Neuronal stem cell (in vitro differentiated cells): ENCODE measurements at regions not wholly inside any gene's neighbourhood (a gene's known extent, or its start where the extent isn't known, plus 50 kb on each side); places are given as distances from the start of the nearest gene placed in this dataset.
A peak's percentile ranks its signal among the peaks of the same experiment; 100 is the strongest.

Source experiments
- DNase-seq: peaks from one replicate; pipeline ENCODE4 v3.0.0-alpha.2; 2013; ENCODE audit warnings: low spot score
- H2AFZ ChIP-seq: one replicate; pipeline ENCODE4 v1.6.1; 2013; ENCODE audit warnings: mild to moderate bottlenecking, low read length, inconsistent platforms
- H2AK5ac ChIP-seq: 2 replicates; pipeline ENCODE4 v1.6.1; 2013; ENCODE audit warnings: low read depth, mild to moderate bottlenecking, inconsistent platforms, low read length, moderate library complexity, mixed read lengths
- H2BK120ac ChIP-seq: 2 replicates; pipeline ENCODE4 v1.6.1; 2013; ENCODE audit warnings: low read depth, mild to moderate bottlenecking, inconsistent platforms, low read length, moderate library complexity, mixed read lengths
- H2BK12ac ChIP-seq: one replicate; pipeline ENCODE4 v1.6.1; 2013; ENCODE audit warnings: low read length, inconsistent platforms
- H2BK15ac ChIP-seq: 2 replicates; pipeline ENCODE4 v1.6.1; 2013; ENCODE audit warnings: mild to moderate bottlenecking, low read length, inconsistent platforms, mixed read lengths
- H2BK5ac ChIP-seq: one replicate; pipeline ENCODE4 v1.6.1; 2013; ENCODE audit warnings: inconsistent platforms, mild to moderate bottlenecking, low read length, moderate library complexity
- H3K14ac ChIP-seq: one replicate; pipeline ENCODE4 v1.6.1; 2013; ENCODE audit warnings: low read length, inconsistent platforms
- H3K18ac ChIP-seq: 2 replicates; pipeline ENCODE4 v1.6.1; 2013; ENCODE audit warnings: low read length, inconsistent platforms
- H3K23ac ChIP-seq: 2 replicates; pipeline ENCODE4 v1.6.1; 2013; ENCODE audit warnings: low read depth, mild to moderate bottlenecking, mixed read lengths, low read length, inconsistent platforms; ENCODE audit not compliant: poor library complexity
- H3K27ac ChIP-seq: replicated peaks from 3 replicates; pipeline ENCODE4 v1.5.1; 2013; ENCODE audit warnings: low read length, inconsistent platforms
- H3K27me3 ChIP-seq, 3 experiments: 2 replicates each; pipeline ENCODE4 v1.6.1; 2013; ENCODE audit warnings: low read length in 3 of 3, mild to moderate bottlenecking in 2 of 3, inconsistent platforms in 1 of 3, low read depth in 1 of 3, mixed read lengths in 1 of 3, moderate library complexity in 1 of 3; ENCODE audit not compliant: control insufficient read depth in 3 of 3, insufficient read depth in 3 of 3
- H3K36me3 ChIP-seq, 2 donors: replicated peaks in 1 of 2; 2 replicates each; pipeline ENCODE4 v1.6.1; 2013; ENCODE audit warnings: low read length in 2 of 2; ENCODE audit not compliant: control insufficient read depth in 2 of 2, insufficient read depth in 2 of 2
- H3K4ac ChIP-seq: 2 replicates; pipeline ENCODE4 v1.6.1; 2013; ENCODE audit warnings: inconsistent platforms, mild to moderate bottlenecking, low read length, moderate library complexity
- H3K4me1 ChIP-seq, 2 donors: 1 replicate in 1 of 2; 2 replicates in 1 of 2; pipeline ENCODE4 v1.6.1; 2013; ENCODE audit warnings: low read length in 2 of 2, low read depth in 1 of 2; ENCODE audit not compliant: control insufficient read depth in 2 of 2, insufficient read depth in 1 of 2
- H3K4me2 ChIP-seq: one replicate; pipeline ENCODE4 v1.6.1; 2013; ENCODE audit warnings: mild to moderate bottlenecking, low read length, inconsistent platforms; ENCODE audit not compliant: insufficient read depth, poor library complexity, severe bottlenecking
- H3K4me3 ChIP-seq, 2 donors: 2 replicates each; pipeline ENCODE4 v1.5.1; 2013; ENCODE audit warnings: low read length in 2 of 2, mild to moderate bottlenecking in 2 of 2, inconsistent platforms in 1 of 2, moderate library complexity in 1 of 2
- H3K79me1 ChIP-seq: one replicate; pipeline ENCODE4 v1.6.1; 2013; ENCODE audit warnings: low read depth, mild to moderate bottlenecking, inconsistent platforms, low read length, moderate library complexity
- H3K9ac ChIP-seq: one replicate; pipeline ENCODE4 v1.6.1; 2013; ENCODE audit warnings: mild to moderate bottlenecking, low read depth, low read length, inconsistent platforms; ENCODE audit not compliant: poor library complexity
- H3K9me3 ChIP-seq, 2 donors: replicated peaks in 1 of 2; 2 replicates each; pipeline versions ENCODE3 to v1.6.1; 2013; ENCODE audit warnings: low read length in 2 of 2, mild to moderate bottlenecking in 2 of 2, inconsistent platforms in 1 of 2, low read depth in 1 of 2, mixed read lengths in 1 of 2, moderate library complexity in 1 of 2; ENCODE audit not compliant: control insufficient read depth in 2 of 2, insufficient read depth in 1 of 2
- H4K8ac ChIP-seq: one replicate; pipeline ENCODE4 v1.6.1; 2013; ENCODE audit warnings: low read depth, mild to moderate bottlenecking, inconsistent platforms, low read length, moderate library complexity
- H4K91ac ChIP-seq: one replicate; pipeline ENCODE4 v1.6.1; 2013; ENCODE audit warnings: low read length, low read depth, mild to moderate bottlenecking, inconsistent platforms; ENCODE audit not compliant: poor library complexity
- WGBS, 2 donors: extraction: QIAGEN DNeasy Blood & Tissue Kit; methylation state at CpG; one replicate each; pipeline ENCODE4 v1.1.7; 2013; ENCODE audit warnings: missing lambda C conversion rate in 2 of 2, mixed read lengths in 1 of 2; ENCODE audit not compliant: insufficient read length in 2 of 2, insufficient replicate concordance in 1 of 2; ENCODE audit errors: extremely low coverage in 2 of 2; 5-methylcytosine and 5-hydroxymethylcytosine counted together

- H2BK12ac ChIP-seq: no peak overlapping the region
- no peak for DNase-seq
- WGBS, 2 donors: no CpG with 5 or more reads among the region's 1 CpG
Measured at GRCh38 chr7:28360739-28361138, 51.6 kb upstream of the CREB5 start.

DNA sequence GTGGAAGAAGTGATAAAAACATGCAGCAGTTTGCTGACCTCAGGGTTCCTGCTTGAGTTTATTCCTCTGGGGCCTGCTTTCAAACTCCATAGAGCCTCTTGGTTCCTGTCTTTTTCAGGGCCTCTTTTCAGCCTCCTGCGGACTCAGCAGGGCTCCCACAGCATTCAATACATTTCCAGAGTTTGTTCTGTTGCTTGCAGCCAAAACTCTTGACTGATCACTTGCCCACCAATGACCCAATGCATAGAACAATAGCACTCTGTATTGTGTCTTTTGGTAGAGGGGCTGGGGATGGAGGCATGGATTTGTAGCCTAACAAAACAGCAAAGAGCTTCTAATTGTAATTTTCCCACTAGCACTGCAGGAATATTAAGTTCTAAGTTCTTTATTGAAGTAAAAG lies 50.8 kb upstream of the CREB5 start:
- Histone ChIP-seq H3K14ac (no peak overlapping the region), H3K27ac (peak overlapping the region; percentile 39), H2BK120ac (no peak overlapping the region), H2BK15ac (no peak overlapping the region), H2BK12ac (no peak overlapping the region), H3K4me2 (no peak overlapping the region), H3K9me3 (no peaks in the 10 kb centered on the region), H2AK5ac (no peak overlapping the region), H3K4me3 (no peak overlapping the region), H3K27me3 (no peaks in the 10 kb centered on the region), H2BK5ac (no peak overlapping the region), H3K9ac (no peak overlapping the region), H2AFZ (peak overlapping the region; percentile 71), H3K4ac (no peak overlapping the region), H3K18ac (no peak overlapping the region), H3K36me3 (no peaks in the 10 kb centered on the region), H3K4me1 (peaks cover 2 to 10% of the 10 kb centered on the region in 2 donors), H3K79me1 (no peaks in the 10 kb centered on the region), H3K23ac (no peak overlapping the region), H4K91ac (no peak overlapping the region), H4K8ac (no peak overlapping the region)
- DNase-seq: peak; percentile 17
- WGBS, 2 donors: no CpG with 5 or more reads among the region's 1 CpG

More at GRCh38 chr7:28360739-28361138, 51.6 kb upstream of the CREB5 start:
- Histone ChIP-seq H3K4me2 (no peak overlapping the region), H3K4me3 (no peak overlapping the region), H3K4ac (no peak overlapping the region), H3K9me3 (no peaks in the 10 kb centered on the region), H2AK5ac (no peak overlapping the region), H3K36me3 (no peaks in the 10 kb centered on the region), H3K4me1 (peaks cover 2 to 10% of the 10 kb centered on the region in 2 donors), H3K14ac (no peak overlapping the region), H3K18ac (no peak overlapping the region), H3K9ac (no peak overlapping the region), H4K8ac (no peak overlapping the region), H2BK120ac (no peak overlapping the region), H3K27ac (no peak overlapping the region), H2BK15ac (no peak overlapping the region), H3K27me3 (no peaks in the 10 kb centered on the region), H4K91ac (no peak overlapping the region), H2BK5ac (no peak overlapping the region), H2AFZ (no peak overlapping the region), H3K23ac (no peak overlapping the region), H3K79me1 (no peaks in the 10 kb centered on the region)

DNA sequence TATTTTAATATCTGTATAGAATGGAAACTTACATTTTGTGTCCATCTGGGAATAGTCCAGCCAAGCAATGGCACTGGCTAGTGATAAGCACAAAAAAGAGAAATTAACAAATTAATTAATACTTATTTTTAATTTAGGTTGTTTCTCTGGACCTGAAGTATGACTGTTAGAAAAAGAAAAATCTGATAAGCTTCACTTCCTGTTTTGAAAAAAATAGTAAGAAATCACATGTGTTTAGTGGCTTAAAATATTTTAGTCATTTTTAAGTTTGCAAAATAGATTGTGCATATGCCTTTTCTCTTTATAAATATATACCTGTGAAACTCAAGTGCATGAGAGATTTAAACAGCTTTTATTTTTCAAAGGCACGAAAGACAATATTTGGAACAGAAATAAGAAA lies 50.1 kb upstream of the CREB5 start:
- H3K4me2 ChIP-seq: no peak overlapping the region
- WGBS, 2 donors: no CpG with 5 or more reads among the region's 1 CpG
- no peak overlapping the region for H2BK15ac ChIP-seq
- H4K8ac ChIP-seq: no peak overlapping the region
- no peak overlapping the region for H3K18ac ChIP-seq
- H2BK5ac ChIP-seq: no peak overlapping the region
- no peaks in the 10 kb centered on the region for H3K9me3 ChIP-seq
- H2AK5ac ChIP-seq: no peak overlapping the region
- peaks cover 2 to 10% of the 10 kb centered on the region in 2 donors for H3K4me1 ChIP-seq
- no peak overlapping the region for H4K91ac ChIP-seq
- no peak overlapping the region for H3K4ac ChIP-seq
- no peak overlapping the region for H2BK12ac ChIP-seq
- no peak overlapping the region for H2AFZ ChIP-seq
- no peak overlapping the region for H3K4me3 ChIP-seq
- H3K79me1 ChIP-seq: no peaks in the 10 kb centered on the region
- no peak overlapping the region for H3K23ac ChIP-seq
- H3K27ac ChIP-seq: no peak overlapping the region
- no peak for DNase-seq
- no peak overlapping the region for H2BK120ac ChIP-seq
- H3K36me3 ChIP-seq: no peaks in the 10 kb centered on the region
- no peaks in the 10 kb centered on the region for H3K27me3 ChIP-seq
- no peak overlapping the region for H3K14ac ChIP-seq
- H3K9ac ChIP-seq: no peak overlapping the region
